ENCODE measurements at regions not wholly inside any gene's neighbourhood (a gene's known extent, or its start where the extent isn't known, plus 50 kb on each side); places are given as distances from the start of the nearest gene placed in this dataset.

DNA sequence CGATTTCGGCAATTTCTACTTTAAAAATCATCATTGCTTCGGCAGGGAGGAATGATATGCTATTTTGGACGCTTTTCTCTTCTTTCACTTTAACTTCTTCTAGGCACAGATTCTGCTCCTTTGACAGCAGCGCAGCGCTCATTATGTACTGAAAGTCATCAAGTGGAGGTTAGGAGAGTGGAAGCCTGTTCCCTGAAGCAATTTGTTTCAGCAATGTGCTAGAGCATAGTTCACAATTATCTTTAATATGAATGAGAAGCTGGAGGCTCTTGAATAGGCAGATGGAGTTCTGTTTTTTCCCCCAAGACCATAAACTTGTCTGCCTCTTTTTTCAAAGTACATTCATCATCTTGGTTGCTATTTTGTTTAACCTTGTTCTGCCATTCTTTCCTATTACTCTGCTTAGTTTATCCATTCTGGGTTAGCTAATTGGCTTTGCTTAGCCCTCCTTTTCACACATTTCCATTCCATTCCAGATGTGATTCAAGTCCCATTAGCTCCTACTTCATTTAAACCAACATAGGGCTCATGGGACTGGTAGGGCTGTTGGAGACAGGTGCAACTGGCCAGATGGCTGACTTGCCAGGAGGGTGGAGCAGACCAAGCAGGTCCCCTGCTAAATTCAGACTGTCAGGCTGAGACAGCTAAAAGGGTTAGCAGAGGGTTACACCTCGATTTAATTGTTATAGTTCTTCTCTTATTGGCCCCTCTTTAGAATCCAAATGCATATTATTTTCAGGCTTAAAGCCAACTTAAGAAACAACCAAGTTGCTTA lies 534.7 kb upstream of the CBLB start:
- Histone ChIP-seq H3K4me1 (no peaks in the 10 kb centered on the region), H3K36me3 (no peaks in the 10 kb centered on the region), H3K27ac (no peak overlapping the region), H3K27me3 (no peaks in the 10 kb centered on the region), H3K9me3 (no peaks in the 10 kb centered on the region), H3K4me3 (no peak overlapping the region)
- DNase-seq, result no peak
- TF ChIP-seq CTCF (IDR thresholded peaks at IDR 0.05) (no peak), POLR2A (IDR thresholded peaks at IDR 0.05) (no peak)

GRCh38 chr3:106413683-106414082 lies 544.9 kb upstream of the CBLB start:
- Histone ChIP-seq H3K4me1 (no peaks in the 10 kb centered on the region), H3K9me3 (no peaks in the 10 kb centered on the region), H3K4me3 (no peak overlapping the region), H3K27me3 (no peaks in the 10 kb centered on the region), H3K27ac (no peak overlapping the region), H3K36me3 (no peaks in the 10 kb centered on the region)
- TF ChIP-seq POLR2A (IDR thresholded peaks at IDR 0.05) (no peak), CTCF (IDR thresholded peaks at IDR 0.05) (no peak)
- no peak for DNase-seq

DNA sequence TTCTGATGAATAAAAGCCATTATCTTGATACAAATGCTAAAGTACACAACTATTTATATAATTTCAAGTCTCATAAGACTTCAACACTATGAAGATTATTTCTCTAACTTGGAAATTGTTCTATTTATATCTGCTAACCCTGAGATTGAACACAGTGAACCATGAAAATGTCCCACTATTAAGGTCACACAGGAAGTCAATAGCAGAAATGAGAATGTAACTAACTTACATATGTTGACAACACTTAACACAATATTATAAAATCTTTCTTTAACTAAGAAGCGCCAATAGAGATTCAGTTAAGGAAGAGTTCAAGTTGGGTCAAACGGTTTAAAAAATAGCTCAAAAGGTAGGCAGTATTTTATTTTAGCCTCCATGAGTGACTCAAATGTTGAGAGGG lies 551.8 kb upstream of the CBLB start:
- Histone ChIP-seq H3K27ac (no peak overlapping the region), H3K4me1 (no peaks in the 10 kb centered on the region), H3K4me3 (no peak overlapping the region), H3K36me3 (no peaks in the 10 kb centered on the region), H3K27me3 (no peaks in the 10 kb centered on the region), H3K9me3 (no peaks in the 10 kb centered on the region)
- no peak for DNase-seq
- TF ChIP-seq CTCF (IDR thresholded peaks at IDR 0.05) (no peak), POLR2A (IDR thresholded peaks at IDR 0.05) (no peak)

- Histone ChIP-seq H3K27me3 (no peaks in the 10 kb centered on the region), H3K4me3 (no peak overlapping the region), H3K36me3 (no peaks in the 10 kb centered on the region), H3K4me1 (no peaks in the 10 kb centered on the region), H3K9me3 (no peaks in the 10 kb centered on the region), H3K27ac (no peak overlapping the region)
- DNase-seq, result no peak
- no peak for TF ChIP-seq CTCF (IDR thresholded peaks at IDR 0.05)
- TF ChIP-seq POLR2A (IDR thresholded peaks at IDR 0.05), result no peak
These were observed 552.6 kb upstream of the CBLB start for GRCh38 chr3:106421426-106421825.

GRCh38 chr3:106421909-106422308 lies 553.1 kb upstream of the CBLB start:
- TF ChIP-seq CTCF (IDR thresholded peaks at IDR 0.05) (no peak), POLR2A (IDR thresholded peaks at IDR 0.05) (no peak)
- no peaks in the 10 kb centered on the region for H3K27me3 ChIP-seq
- H3K9me3 ChIP-seq, result no peaks in the 10 kb centered on the region
- no peaks in the 10 kb centered on the region for H3K4me1 ChIP-seq
- H3K4me3 ChIP-seq, result no peak overlapping the region
- no peaks in the 10 kb centered on the region for H3K36me3 ChIP-seq
- DNase-seq, result no peak
- H3K27ac ChIP-seq, result no peak overlapping the region

Measured in Peyer's patch (tissue), 4 donors.